ENCODE measurements at regions not wholly inside any gene's neighbourhood (a gene's known extent, or its start where the extent isn't known, plus 50 kb on each side); places are given as distances from the start of the nearest gene placed in this dataset.
A peak's percentile ranks its signal among the peaks of the same experiment; 100 is the strongest.

- Mint-ChIP-seq H3K36me3 (ENCODE audit: low read depth) (peaks cover 20% of the 10 kb centered on the region), H3K27me3 (ENCODE audit: low read depth, poor library complexity) (peaks cover 10% of the 10 kb centered on the region), H3K4me1 (no peaks in the 10 kb centered on the region), H3K4me3 (no peak overlapping the region), H3K27ac (no peak overlapping the region), H3K9me3 (no peaks in the 10 kb centered on the region)
- no peak for TF ChIP-seq CTCF (IDR thresholded peaks at IDR 0.05)
- no peak for DNase-seq
Measured at GRCh38 chr1:175894581-175894980, 151.2 kb upstream of the TNR start.

DNA sequence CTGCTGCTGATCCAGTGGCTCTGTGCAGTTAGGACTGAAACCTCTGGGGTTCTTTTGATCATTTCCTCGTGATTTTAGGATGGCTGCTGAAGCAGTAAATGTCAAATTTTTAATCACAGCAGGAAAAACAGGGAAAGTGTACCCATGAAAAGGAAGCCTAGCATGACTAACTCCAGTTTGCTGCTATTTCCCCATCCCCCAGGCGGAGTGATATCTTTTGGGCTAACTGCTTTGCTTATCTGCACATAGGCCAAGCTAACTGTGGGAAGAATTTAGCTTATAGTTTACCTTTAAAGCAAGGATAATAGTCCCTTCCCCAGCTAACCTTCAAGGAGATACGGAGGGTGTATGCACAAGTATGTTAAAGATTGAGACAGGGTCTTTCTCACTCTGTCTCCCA, 149.8 kb upstream of the TNR start:
- H3K4me1 Mint-ChIP-seq = peaks cover 8% of the 10 kb centered on the region
- no peak for TF ChIP-seq CTCF (IDR thresholded peaks at IDR 0.05)
- peaks cover 17% of the 10 kb centered on the region for H3K36me3 Mint-ChIP-seq (ENCODE audit: low read depth)
- H3K4me3 Mint-ChIP-seq = no peak overlapping the region
- DNase-seq = no peak
- H3K9me3 Mint-ChIP-seq = no peaks in the 10 kb centered on the region
- H3K27ac Mint-ChIP-seq = no peak overlapping the region
- H3K27me3 Mint-ChIP-seq (ENCODE audit: low read depth, poor library complexity) = peaks cover 11% of the 10 kb centered on the region

GRCh38 chr1:175892686-175893085, 149.3 kb upstream of the TNR start:
- Mint-ChIP-seq H3K36me3 (ENCODE audit: low read depth) (peaks cover 12% of the 10 kb centered on the region), H3K27ac (peak overlapping the region; percentile 38), H3K4me1 (peaks cover 9% of the 10 kb centered on the region), H3K27me3 (ENCODE audit: low read depth, poor library complexity) (peaks cover 16% of the 10 kb centered on the region), H3K4me3 (no peak overlapping the region), H3K9me3 (no peaks in the 10 kb centered on the region)
- no peak for DNase-seq
- TF ChIP-seq CTCF (IDR thresholded peaks at IDR 0.05) = no peak

DNA sequence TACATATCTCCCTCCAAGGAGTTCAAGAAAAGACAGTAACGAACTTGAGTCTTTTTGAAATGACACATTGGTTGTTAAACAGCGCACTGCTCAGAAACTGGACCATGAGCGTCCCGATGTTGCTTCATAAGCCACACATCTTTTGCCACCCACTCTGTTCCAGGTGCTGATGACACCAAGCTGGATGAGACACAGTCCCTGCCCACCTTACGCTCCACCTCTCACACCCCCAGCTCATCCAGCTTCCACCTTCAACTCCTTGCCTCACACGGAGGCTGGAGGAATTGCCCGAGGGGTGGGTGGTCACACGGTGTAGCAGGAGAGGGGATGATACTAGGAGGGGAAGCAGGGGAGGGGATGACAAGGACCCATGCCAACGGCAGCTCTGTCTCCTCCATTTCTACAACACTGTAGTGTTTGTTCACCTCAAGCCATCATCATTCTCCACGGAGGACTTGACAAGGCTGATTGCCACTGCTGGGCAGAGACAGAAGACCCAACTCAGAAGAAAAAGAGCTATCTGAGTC, 148.5 kb upstream of the TNR start:
- Mint-ChIP-seq H3K27ac (no peak overlapping the region), H3K36me3 (ENCODE audit: low read depth) (peaks cover 7% of the 10 kb centered on the region), H3K4me3 (no peak overlapping the region), H3K27me3 (ENCODE audit: low read depth, poor library complexity) (peaks cover 17% of the 10 kb centered on the region), H3K9me3 (no peaks in the 10 kb centered on the region), H3K4me1 (peaks cover 9% of the 10 kb centered on the region)
- no peak for TF ChIP-seq CTCF (IDR thresholded peaks at IDR 0.05)
- DNase-seq = no peak

DNA sequence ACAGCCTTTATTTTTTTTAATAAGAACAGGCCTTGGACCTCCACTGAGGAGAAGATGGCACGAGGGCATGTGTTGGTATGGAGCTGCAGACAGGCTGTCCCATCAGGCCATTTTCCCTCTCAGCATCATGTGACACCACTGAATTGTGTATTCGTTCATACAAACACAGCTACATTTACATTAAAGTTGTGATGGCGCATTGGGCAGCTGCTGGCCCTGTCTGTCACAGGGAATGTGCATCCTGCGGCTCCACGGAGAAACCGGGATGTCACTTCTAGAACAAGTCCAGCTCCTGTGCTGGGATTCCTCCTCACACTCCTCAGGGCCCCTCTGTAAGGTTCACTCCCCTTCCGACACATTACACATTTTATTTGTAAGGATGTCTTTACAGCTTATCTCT, 147.6 kb upstream of the TNR start:
- DNase-seq = no peak
- Mint-ChIP-seq H3K27ac (no peak overlapping the region), H3K27me3 (ENCODE audit: low read depth, poor library complexity) (peaks cover 17% of the 10 kb centered on the region)

More for the DNA sequence above, 147.6 kb upstream of the TNR start:
- TF ChIP-seq CTCF (IDR thresholded peaks at IDR 0.05) = no peak
- H3K36me3 Mint-ChIP-seq (ENCODE audit: low read depth) = peaks cover 5% of the 10 kb centered on the region
- H3K9me3 Mint-ChIP-seq = no peaks in the 10 kb centered on the region
- H3K4me1 Mint-ChIP-seq = peaks cover 12% of the 10 kb centered on the region
- H3K4me3 Mint-ChIP-seq = no peak overlapping the region
